GM06990 (cell line): ENCODE measurements at regions not wholly inside any gene's neighbourhood (a gene's known extent, or its start where the extent isn't known, plus 50 kb on each side); places are given as distances from the start of the nearest gene placed in this dataset.

Source experiments
- DNase-seq: peaks from one replicate; pipeline ENCODE4 v3.0.0-alpha.2; 2011; ENCODE audit not compliant: insufficient read length; ENCODE audit errors: extremely low read depth
- H3K27me3 ChIP-seq: replicated peaks from 2 replicates; pipeline ENCODE4 v1.6.0; 2011; ENCODE audit warnings: low read length; ENCODE audit not compliant: control insufficient read depth, insufficient read depth
- H3K36me3 ChIP-seq: 2 replicates; pipeline ENCODE4 v1.5.1; 2011; ENCODE audit warnings: low read length; ENCODE audit not compliant: control insufficient read depth, insufficient read depth
- H3K4me3 ChIP-seq: replicated peaks from 2 replicates; pipeline ENCODE4 v1.5.1; 2011; ENCODE audit warnings: low read depth, mild to moderate bottlenecking, control low read depth, low read length
- TF ChIP-seq, protein P1 (sequence below): IDR thresholded peaks from 2 replicates; pipeline ENCODE4 v1.5.1; 2011; ENCODE audit warnings: low read length, control low read depth, mild to moderate bottlenecking, inconsistent platforms; ENCODE audit not compliant: insufficient read depth, poor library complexity, severe bottlenecking

GRCh38 chr9:19732441-19732951, 56.3 kb downstream of the SLC24A2 start:
- no peak for DNase-seq
- Histone ChIP-seq H3K4me3 (no peak overlapping the region), H3K27me3 (peaks cover 2% of the 10 kb centered on the region; the same call in 1 of the 2 replicates), H3K36me3 (no peaks in the 10 kb centered on the region)
- TF ChIP-seq, protein P1, sequence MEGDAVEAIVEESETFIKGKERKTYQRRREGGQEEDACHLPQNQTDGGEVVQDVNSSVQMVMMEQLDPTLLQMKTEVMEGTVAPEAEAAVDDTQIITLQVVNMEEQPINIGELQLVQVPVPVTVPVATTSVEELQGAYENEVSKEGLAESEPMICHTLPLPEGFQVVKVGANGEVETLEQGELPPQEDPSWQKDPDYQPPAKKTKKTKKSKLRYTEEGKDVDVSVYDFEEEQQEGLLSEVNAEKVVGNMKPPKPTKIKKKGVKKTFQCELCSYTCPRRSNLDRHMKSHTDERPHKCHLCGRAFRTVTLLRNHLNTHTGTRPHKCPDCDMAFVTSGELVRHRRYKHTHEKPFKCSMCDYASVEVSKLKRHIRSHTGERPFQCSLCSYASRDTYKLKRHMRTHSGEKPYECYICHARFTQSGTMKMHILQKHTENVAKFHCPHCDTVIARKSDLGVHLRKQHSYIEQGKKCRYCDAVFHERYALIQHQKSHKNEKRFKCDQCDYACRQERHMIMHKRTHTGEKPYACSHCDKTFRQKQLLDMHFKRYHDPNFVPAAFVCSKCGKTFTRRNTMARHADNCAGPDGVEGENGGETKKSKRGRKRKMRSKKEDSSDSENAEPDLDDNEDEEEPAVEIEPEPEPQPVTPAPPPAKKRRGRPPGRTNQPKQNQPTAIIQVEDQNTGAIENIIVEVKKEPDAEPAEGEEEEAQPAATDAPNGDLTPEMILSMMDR = no peak

GRCh38 chr9:19728101-19728500, 60.7 kb downstream of the SLC24A2 start:
- Histone ChIP-seq H3K4me3 (no peak overlapping the region), H3K27me3 (peaks cover 2% of the 10 kb centered on the region; the same call in 1 of the 2 replicates), H3K36me3 (no peaks in the 10 kb centered on the region)
- TF ChIP-seq, protein P1 = no peak
- no peak for DNase-seq

DNA sequence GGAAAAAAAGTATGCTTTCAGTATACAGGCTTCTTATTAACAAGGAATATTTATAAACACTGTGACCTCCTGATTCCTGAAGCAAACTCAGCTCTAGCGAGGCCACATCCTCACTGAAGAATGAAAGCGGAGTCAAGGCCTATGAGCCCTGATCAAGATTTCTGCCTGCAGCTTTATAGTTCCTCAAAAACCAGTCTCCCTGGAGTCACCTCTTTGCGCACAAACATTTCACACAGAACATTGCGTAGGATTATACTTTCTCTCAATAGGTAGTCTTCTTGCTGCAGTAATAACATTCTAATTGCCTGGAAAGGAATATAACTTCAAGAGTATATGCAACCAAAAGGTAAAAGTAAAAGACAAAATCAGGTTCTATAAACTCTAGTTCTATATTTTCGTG, 62.9 kb downstream of the SLC24A2 start:
- H3K36me3 ChIP-seq = no peaks in the 10 kb centered on the region
- no peak overlapping the region for H3K4me3 ChIP-seq
- no peak for DNase-seq
- H3K27me3 ChIP-seq = peaks cover 2% of the 10 kb centered on the region; the same call in 1 of the 2 replicates
- TF ChIP-seq, protein P1 = no peak

DNA sequence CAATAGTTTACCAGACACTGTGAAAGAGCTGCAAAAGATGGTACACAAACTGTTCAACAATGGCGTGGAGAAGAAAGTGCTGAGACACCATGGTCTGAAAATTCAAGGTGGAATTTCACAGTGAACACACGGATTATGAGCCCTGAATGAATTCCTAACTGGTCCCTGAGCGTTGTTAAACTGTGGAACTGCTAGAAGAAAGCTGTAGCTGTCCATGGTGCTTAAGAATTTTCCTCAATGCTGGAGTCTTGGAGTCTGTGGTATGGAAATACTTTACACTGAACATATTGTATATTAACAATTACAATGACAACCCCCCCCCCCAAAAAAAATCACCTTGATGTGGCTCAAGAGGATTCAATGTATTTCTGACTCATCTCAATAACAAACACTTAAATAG, 68.5 kb downstream of the SLC24A2 start:
- Histone ChIP-seq H3K36me3 (no peaks in the 10 kb centered on the region), H3K27me3 (no peaks in the 10 kb centered on the region), H3K4me3 (no peak overlapping the region)
- TF ChIP-seq, protein P1 = no peak
- DNase-seq = no peak

- Histone ChIP-seq H3K27me3 (no peaks in the 10 kb centered on the region), H3K36me3 (no peaks in the 10 kb centered on the region), H3K4me3 (no peak overlapping the region)
- DNase-seq = no peak
- TF ChIP-seq, protein P1 = no peak
These were observed 85.1 kb downstream of the SLC24A2 start for GRCh38 chr9:19703702-19704101.

- no peak for DNase-seq
- Histone ChIP-seq H3K36me3 (no peaks in the 10 kb centered on the region), H3K4me3 (no peak overlapping the region), H3K27me3 (no peaks in the 10 kb centered on the region)
- TF ChIP-seq, protein P1 = no peak
These were observed 86.8 kb downstream of the SLC24A2 start for GRCh38 chr9:19701991-19702390.
